Astrocyte of the spinal cord (primary cell): ENCODE measurements at regions not wholly inside any gene's neighbourhood (a gene's known extent, or its start where the extent isn't known, plus 50 kb on each side); places are given as distances from the start of the nearest gene placed in this dataset.
A peak's percentile ranks its signal among the peaks of the same experiment; 100 is the strongest.

Source experiments
- DNase-seq: peaks from one replicate; pipeline ENCODE4 v3.0.0; 2011; ENCODE audit warnings: low read depth, low spot score
- H3K4me3 ChIP-seq: 2 replicates; pipeline ENCODE4 v1.5.1; 2011; ENCODE audit warnings: low read depth, mild to moderate bottlenecking, low read length, moderate library complexity
- in situ Hi-C: cut with HindIII; loops from 2 replicates; pipeline ENCODE4 v1.10.0; 2017; ENCODE audit warnings: low sequenced_read_pairs
- TF ChIP-seq, protein P1 (sequence below): IDR thresholded peaks from 2 replicates; pipeline ENCODE4 v1.5.1; 2012; ENCODE audit warnings: low read depth, mild to moderate bottlenecking, low read length, inconsistent platforms

DNA sequence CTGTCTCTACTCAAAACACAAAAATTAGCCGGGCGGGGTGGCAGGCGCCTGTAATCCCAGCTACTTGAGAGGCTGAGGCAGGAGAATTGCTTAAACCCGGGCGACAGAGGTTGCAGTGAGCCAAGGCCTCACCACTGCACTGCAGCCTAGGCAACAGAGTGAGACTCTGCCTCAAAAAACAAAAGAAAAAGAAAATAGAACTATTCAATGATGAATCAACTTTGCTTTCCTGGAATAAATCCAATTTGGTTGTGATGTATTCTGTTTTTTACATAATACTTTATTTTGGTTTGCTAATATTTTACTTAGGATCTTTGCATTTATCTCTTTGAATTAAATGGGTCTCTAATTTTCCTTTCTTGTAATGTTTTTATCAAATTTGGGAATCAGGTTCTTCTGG lies 86.3 kb upstream of the MBOAT2 start:
- in situ Hi-C loops = no loop called here

DNA sequence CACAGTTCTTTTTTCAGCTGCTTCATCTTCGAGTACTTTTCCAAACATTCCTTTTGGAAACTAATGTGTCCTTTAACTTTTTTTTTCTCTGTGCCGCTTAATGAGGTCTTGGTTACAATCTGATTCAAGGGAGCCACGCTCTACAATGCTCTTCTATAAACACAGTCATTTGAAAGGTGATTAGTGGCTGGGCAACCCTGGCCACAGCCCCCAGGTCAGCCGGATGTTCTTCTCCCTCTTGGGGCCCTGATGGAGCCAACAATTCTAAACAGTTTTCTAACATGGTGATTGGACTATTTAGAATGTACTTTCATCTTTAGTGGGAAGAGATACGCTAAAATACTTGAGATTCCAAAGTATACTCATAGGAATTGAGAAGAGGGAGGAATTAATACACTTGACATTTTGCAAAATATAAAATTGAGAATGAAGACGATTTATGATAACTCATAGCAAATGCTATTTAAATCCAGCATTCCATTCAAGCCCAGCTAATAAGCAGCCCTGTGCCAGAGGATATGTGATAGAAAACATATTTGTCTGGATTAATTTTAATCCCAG lies 83.7 kb upstream of the MBOAT2 start:
- in situ Hi-C loops = no loop called here
- no peak overlapping the region for H3K4me3 ChIP-seq

More for the DNA sequence above, 86.3 kb upstream of the MBOAT2 start:
- no peak overlapping the region for H3K4me3 ChIP-seq
- TF ChIP-seq, protein P1, sequence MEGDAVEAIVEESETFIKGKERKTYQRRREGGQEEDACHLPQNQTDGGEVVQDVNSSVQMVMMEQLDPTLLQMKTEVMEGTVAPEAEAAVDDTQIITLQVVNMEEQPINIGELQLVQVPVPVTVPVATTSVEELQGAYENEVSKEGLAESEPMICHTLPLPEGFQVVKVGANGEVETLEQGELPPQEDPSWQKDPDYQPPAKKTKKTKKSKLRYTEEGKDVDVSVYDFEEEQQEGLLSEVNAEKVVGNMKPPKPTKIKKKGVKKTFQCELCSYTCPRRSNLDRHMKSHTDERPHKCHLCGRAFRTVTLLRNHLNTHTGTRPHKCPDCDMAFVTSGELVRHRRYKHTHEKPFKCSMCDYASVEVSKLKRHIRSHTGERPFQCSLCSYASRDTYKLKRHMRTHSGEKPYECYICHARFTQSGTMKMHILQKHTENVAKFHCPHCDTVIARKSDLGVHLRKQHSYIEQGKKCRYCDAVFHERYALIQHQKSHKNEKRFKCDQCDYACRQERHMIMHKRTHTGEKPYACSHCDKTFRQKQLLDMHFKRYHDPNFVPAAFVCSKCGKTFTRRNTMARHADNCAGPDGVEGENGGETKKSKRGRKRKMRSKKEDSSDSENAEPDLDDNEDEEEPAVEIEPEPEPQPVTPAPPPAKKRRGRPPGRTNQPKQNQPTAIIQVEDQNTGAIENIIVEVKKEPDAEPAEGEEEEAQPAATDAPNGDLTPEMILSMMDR = no peak
- peak; percentile 24 for DNase-seq

DNA sequence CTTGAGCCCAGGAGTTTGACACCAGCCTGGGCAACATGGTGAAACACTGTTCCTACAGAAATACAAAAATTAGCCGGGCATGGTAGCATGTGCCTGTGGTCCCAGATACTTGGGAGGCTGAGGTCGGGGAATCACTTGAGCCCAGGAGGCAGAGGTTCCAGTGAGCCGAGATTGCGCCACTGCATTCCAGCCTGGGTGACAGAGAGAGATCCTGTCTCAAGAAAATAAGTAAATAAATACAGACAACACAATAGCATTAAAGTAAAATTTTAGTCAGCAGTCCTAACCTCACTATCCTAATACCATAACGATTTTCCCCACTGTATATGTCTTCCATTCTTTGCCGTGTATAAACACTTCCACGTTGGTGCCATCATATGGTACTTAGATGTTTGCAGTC lies 83.0 kb upstream of the MBOAT2 start:
- TF ChIP-seq, protein P1 = no peak
- DNase-seq = no peak
- in situ Hi-C loops = no loop called here
- H3K4me3 ChIP-seq = no peak overlapping the region

More for the DNA sequence above, 83.7 kb upstream of the MBOAT2 start:
- TF ChIP-seq, protein P1 = no peak
- peak; percentile 27 for DNase-seq

DNA sequence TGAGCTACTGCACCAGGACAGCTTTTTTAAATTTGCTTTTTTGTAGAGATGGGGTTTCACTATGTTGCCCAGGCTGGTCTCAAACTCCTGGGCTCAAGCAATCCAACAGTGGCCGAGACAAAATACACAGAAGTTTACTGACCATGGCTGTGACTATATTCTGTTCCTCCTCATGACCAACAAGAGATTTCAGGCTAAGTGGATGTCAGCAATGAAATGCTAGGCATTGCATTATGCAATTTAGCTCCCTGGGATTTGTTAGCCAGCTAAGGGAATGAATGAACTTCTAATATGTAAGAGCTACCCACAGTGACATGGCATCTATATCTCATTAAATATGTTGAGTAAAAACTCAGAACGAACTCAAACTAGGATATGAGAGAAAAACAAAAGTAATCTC lies 81.9 kb upstream of the MBOAT2 start:
- in situ Hi-C loops = no loop called here
- TF ChIP-seq, protein P1 = no peak
- DNase-seq = no peak
- H3K4me3 ChIP-seq = no peak overlapping the region

DNA sequence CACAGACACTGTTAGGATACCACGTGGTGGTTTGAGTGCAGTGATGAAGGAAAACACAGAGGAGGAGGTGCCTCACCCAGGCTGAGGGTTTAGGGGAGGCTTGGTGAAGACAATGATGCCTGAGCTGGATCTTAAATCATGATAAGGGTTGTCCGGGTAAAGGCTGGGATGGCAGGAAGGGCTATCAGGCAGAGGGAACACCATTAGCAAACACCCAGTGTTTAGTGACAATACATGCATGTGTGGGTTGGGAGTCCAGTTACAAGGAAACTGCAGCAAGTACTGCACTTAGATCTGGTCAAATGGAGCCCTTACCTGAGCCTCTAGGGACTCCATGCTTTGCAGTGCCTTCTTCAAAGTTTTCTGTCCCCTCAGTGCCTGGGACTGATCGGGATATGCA lies 79.8 kb upstream of the MBOAT2 start:
- in situ Hi-C loops = no loop called here
- no peak for DNase-seq

DNA sequence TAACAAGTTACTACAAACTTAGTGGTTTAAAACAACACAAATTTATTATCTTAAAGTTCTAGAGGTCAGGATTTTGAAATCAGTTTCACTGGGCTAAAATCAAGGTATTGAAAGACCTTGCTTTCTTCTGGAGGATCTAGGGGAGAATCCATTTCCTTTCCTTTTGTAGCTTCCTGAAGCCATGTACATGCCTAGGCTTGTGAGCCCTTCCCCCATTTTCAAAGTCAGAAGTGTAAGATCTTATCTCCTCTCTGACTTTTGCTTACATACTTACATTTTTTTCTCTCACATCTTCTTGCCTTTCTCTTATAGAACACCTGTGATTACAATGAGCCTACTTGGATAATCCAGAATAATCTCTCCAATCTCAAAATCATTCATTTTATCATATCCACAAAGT lies 78.7 kb upstream of the MBOAT2 start:
- no peak for DNase-seq
- no peak overlapping the region for H3K4me3 ChIP-seq
- in situ Hi-C loops = no loop called here
- TF ChIP-seq, protein P1 = no peak

More for the DNA sequence above, 79.8 kb upstream of the MBOAT2 start:
- TF ChIP-seq, protein P1 = no peak
- no peak overlapping the region for H3K4me3 ChIP-seq
